GM12878 (cell line): ENCODE measurements at regions not wholly inside any gene's neighbourhood (a gene's known extent, or its start where the extent isn't known, plus 50 kb on each side); places are given as distances from the start of the nearest gene placed in this dataset.

Experiments
- ATAC-seq: fragments of 200-7000 bp; cut with Tn5 transposase; 3 replicates; pipeline ENCODE4 v1.9.1; 2020; ENCODE audit warnings: mild to moderate bottlenecking, moderate library complexity
- BruUV-seq: library from RNA; stranded (reverse); fragments of 400-500 nt; replicated peaks from 2 replicates; lab custom pipeline; 2021; lab: Mats Ljungman, UMichigan
- CTCF ChIA-PET: fragments of 300-600 bp; sonication (Branson Sonifier 250); formaldehyde crosslinking; extraction: SDS; loops from one replicate; lab custom pipeline; 2021; ENCODE audit warnings: inconsistent platforms; lab: Yijun Ruan, JAX
- POLR2A ChIA-PET: fragments of 350-600 bp; formaldehyde crosslinking; extraction: SDS; loops from one replicate; lab custom pipeline; 2021; ENCODE audit warnings: inconsistent platforms; lab: Charles Lee
- RAD21 ChIA-PET: fragments of 300-600 bp; sonication (Branson Sonifier 250); formaldehyde crosslinking; loops from one replicate; lab custom pipeline; 2023; ENCODE audit warnings: antibody characterized with exemption; ENCODE audit not compliant: unreplicated experiment; lab: Charles Lee
- SMC1A ChIA-PET: fragments of 300-600 bp; sonication (Branson Sonifier 250); formaldehyde crosslinking; loops from one replicate; lab custom pipeline; 2023; ENCODE audit not compliant: unreplicated experiment, uncharacterized antibody; lab: Charles Lee
- DNase-seq: peaks from one replicate; pipeline ENCODE4 v3.0.0-alpha.2; 2011; ENCODE audit warnings: low read depth, low spot score
- FAIRE-seq: peaks from 3 replicates; lab custom pipeline; 2011; peaks lifted over from hg19 to GRCh38; lab: Jason Lieb, UNC
- H2AFZ ChIP-seq: 2 replicates; pipeline ENCODE4 v1.6.0; 2011; ENCODE audit warnings: low read depth, low read length, control low read depth; ENCODE audit not compliant: control insufficient read depth
- H3K27ac ChIP-seq: 2 replicates; pipeline ENCODE4 v1.5.1; 2011; ENCODE audit warnings: control low read depth; ENCODE audit not compliant: control insufficient read depth, insufficient read depth
- H3K27me3 ChIP-seq, 2 experiments: replicated peaks in 1 of 2; 2 replicates each; pipeline versions ENCODE4 v1.6.0 to v1.6.1; 2011; ENCODE audit warnings: low read length in 1 of 2; ENCODE audit not compliant: control insufficient read depth in 2 of 2, insufficient read depth in 2 of 2
- H3K36me3 ChIP-seq, 2 experiments: 2 replicates each; pipeline ENCODE4 v1.5.1; 2011; ENCODE audit warnings: low read length in 1 of 2; ENCODE audit not compliant: control insufficient read depth in 2 of 2, insufficient read depth in 2 of 2
- H3K4me1 ChIP-seq: 2 replicates; pipeline ENCODE4 v1.6.1; 2011; ENCODE audit warnings: mild to moderate bottlenecking, low read length, moderate library complexity, mixed read lengths; ENCODE audit not compliant: control insufficient read depth, insufficient read depth
- H3K4me2 ChIP-seq: 2 replicates; pipeline ENCODE4 v1.6.0; 2011; ENCODE audit warnings: control low read depth; ENCODE audit not compliant: control insufficient read depth, insufficient read depth
- H3K4me3 ChIP-seq: fragments of 200-600 bp; sonication (generic); 2 replicates; pipeline ENCODE4 v1.5.1; 2016
- H3K79me2 ChIP-seq: 2 replicates; pipeline ENCODE4 v1.6.0; 2011; ENCODE audit warnings: low read length; ENCODE audit not compliant: control insufficient read depth, insufficient read depth
- H3K9ac ChIP-seq: 2 replicates; pipeline ENCODE4 v1.8.0; 2011; ENCODE audit warnings: low read length, control low read depth, mixed read lengths; ENCODE audit not compliant: control insufficient read depth, insufficient read depth
- H3K9me3 ChIP-seq: replicated peaks from 3 replicates; pipeline ENCODE4 v1.5.1; 2011; ENCODE audit warnings: mild to moderate bottlenecking, low read length; ENCODE audit not compliant: control insufficient read depth, insufficient read depth
- H4K20me1 ChIP-seq: 2 replicates; pipeline ENCODE4 v1.6.0; 2011; ENCODE audit not compliant: control insufficient read depth, insufficient read depth
- ATF2 ChIP-seq: IDR thresholded peaks from 2 replicates; pipeline ENCODE4 v1.6.1; 2012; ENCODE audit warnings: low read length, inconsistent platforms
- ATF7 ChIP-seq: fragments of 450-650 bp; IDR thresholded peaks from 2 replicates; pipeline ENCODE4 v1.6.1; 2016; ENCODE audit warnings: low read depth, mild to moderate bottlenecking
- BCL3 ChIP-seq: IDR thresholded peaks from 2 replicates; pipeline ENCODE4 v1.6.1; 2011; ENCODE audit warnings: borderline replicate concordance, low read depth, mild to moderate bottlenecking, moderate library complexity, low read length; ENCODE audit not compliant: insufficient read depth, poor library complexity, severe bottlenecking
- CBFB ChIP-seq: IDR thresholded peaks from 2 replicates; pipeline ENCODE4 v1.6.1; 2016; ENCODE audit warnings: antibody characterized with exemption, low read depth
- CHD1 ChIP-seq: IDR thresholded peaks from 2 replicates; pipeline ENCODE4 v1.6.1; 2012; ENCODE audit warnings: low read depth, low read length, improper control_type of control experiment
- EGR1 ChIP-seq, 2 experiments: IDR thresholded peaks; 1 replicate in 1 of 2; 2 replicates in 1 of 2; pipeline ENCODE4 v1.6.1; 2011 to 2012; ENCODE audit warnings: low read depth in 2 of 2, low read length in 2 of 2, borderline replicate concordance in 1 of 2, mild to moderate bottlenecking in 1 of 2, moderate library complexity in 1 of 2
- ETV6 ChIP-seq, 2 experiments: fragments of 450-650 bp in 1 of 2; IDR thresholded peaks in 1 of 2; conservative IDR thresholded peaks in 1 of 2; 2 replicates each; pipeline ENCODE4 v1.6.1; 2014; ENCODE audit warnings: antibody characterized with exemption in 1 of 2, borderline replicate concordance in 1 of 2, low read depth in 1 of 2, mild to moderate bottlenecking in 1 of 2, moderate library complexity in 1 of 2
- EZH2 ChIP-seq: IDR thresholded peaks from 2 replicates; pipeline ENCODE4 v1.6.1; 2012; ENCODE audit warnings: low read depth, mild to moderate bottlenecking, control low read depth, inconsistent platforms, low read length, borderline replicate concordance; ENCODE audit not compliant: control insufficient read depth
- GABPA ChIP-seq: IDR thresholded peaks from 2 replicates; pipeline ENCODE4 v1.6.1; 2014; ENCODE audit warnings: antibody characterized with exemption, low read depth, mild to moderate bottlenecking, inconsistent platforms
- IRF4 ChIP-seq: IDR thresholded peaks from 2 replicates; pipeline ENCODE4 v1.6.1; 2011; ENCODE audit warnings: low read depth, low read length
- JUND ChIP-seq: IDR thresholded peaks from 2 replicates; pipeline ENCODE4 v1.6.1; 2012; ENCODE audit warnings: low read depth, mild to moderate bottlenecking, low read length, improper control_type of control experiment, moderate library complexity
- KLF5 ChIP-seq: fragments of 450-650 bp; IDR thresholded peaks from 2 replicates; pipeline ENCODE4 v1.6.1; 2014; ENCODE audit warnings: mild to moderate bottlenecking; ENCODE audit not compliant: partially characterized antibody
- NBN ChIP-seq: fragments of 450-650 bp; IDR thresholded peaks from 2 replicates; pipeline ENCODE4 v1.6.1; 2016
- NR2C2 ChIP-seq: IDR thresholded peaks from 2 replicates; pipeline ENCODE4 v1.6.1; 2011; ENCODE audit warnings: borderline replicate concordance, low read depth; ENCODE audit not compliant: control insufficient read depth, insufficient read length
- POLR2AphosphoS2 ChIP-seq: IDR thresholded peaks from 2 replicates; pipeline ENCODE4 v1.6.1; 2011; ENCODE audit warnings: low read depth, mild to moderate bottlenecking, low read length, improper control_type of control experiment, moderate library complexity
- SPI1 ChIP-seq: IDR thresholded peaks from 2 replicates; pipeline ENCODE4 v1.6.1; 2011; ENCODE audit warnings: low read depth, mild to moderate bottlenecking, low read length, moderate library complexity, borderline replicate concordance; ENCODE audit not compliant: insufficient read depth
- SUZ12 ChIP-seq: fragments of 200-600 bp; sonication (generic); IDR thresholded peaks from one replicate; pipeline ENCODE4 v1.6.1; 2018; ENCODE audit warnings: antibody characterized with exemption, mild to moderate bottlenecking; ENCODE audit not compliant: unreplicated experiment
- TBL1XR1 ChIP-seq: IDR thresholded peaks from 2 replicates; pipeline ENCODE4 v1.6.1; 2012; ENCODE audit warnings: low read depth, low read length, improper control_type of control experiment
- WGBS: methylation state at CpG from one replicate; pipeline ENCODE4 v1.1.6; 2016; ENCODE audit warnings: low lambda C conversion rate; ENCODE audit not compliant: insufficient replicate concordance, insufficient coverage; ENCODE audit errors: missing lambda C conversion rate; 5-methylcytosine and 5-hydroxymethylcytosine counted together
- in situ Hi-C: fragments of 300-500 bp; cut with MboI; formaldehyde crosslinking; loops from 9 replicates; pipeline ENCODE4 v1.14.3; 2018; ENCODE audit warnings: mixed read lengths
- intact Hi-C: fragments of 100-400 bp; cut with micrococcal nuclease; formaldehyde crosslinking; loops from one replicate; pipeline ENCODE4 v1.14.2; 2022; ENCODE audit not compliant: unreplicated experiment

- no TSS peak for BruUV-seq
- ATAC-seq (no peak), FAIRE-seq (no peak)
- in situ Hi-C loops (no loop called here), intact Hi-C loops (no loop called here)
- Histone ChIP-seq H4K20me1 (no peaks in the 10 kb centered on the region), H3K9me3 (no peaks in the 10 kb centered on the region), H3K4me3 (no peak overlapping the region), H3K79me2 (no peaks in the 10 kb centered on the region), H3K27ac (no peak overlapping the region), H3K4me1 (no peaks in the 10 kb centered on the region), H3K9ac (no peak overlapping the region), H3K4me2 (no peak overlapping the region), H2AFZ (no peak overlapping the region)
- WGBS = 78% methylated on average over 2 of the region's 2 CpGs
- RAD21 ChIA-PET = interaction anchor here (0.9 kb wide), 1 partner anchor 10 kb away, joined by 3 read pairs; no protein-coding TSS in a partner anchor
- SMC1A ChIA-PET = interaction anchor here (0.7 to 1.8 kb wide), 2 partner anchors 9 to 305 kb away, joined by 3 to 5 read pairs; no protein-coding TSS in a partner anchor
- TF ChIP-seq ETV6 (conservative IDR thresholded peaks at IDR 0.05 in 1 of 2, IDR thresholded peaks at IDR 0.05 in 1 of 2; ENCODE audit: borderline replicate concordance in 1 of 2, low read depth in 1 of 2) (no peak), IRF4 (no peak), NR2C2 (no peak), SUZ12 (no peak), JUND (no peak), POLR2AphosphoS2 (no peak), GABPA (no peak), CHD1 (no peak), TBL1XR1 (no peak), ATF2 (no peak), KLF5 (no peak), SPI1 (no peak), ATF7 (no peak), EGR1 (IDR thresholded peaks at IDR 0.05; ENCODE audit: borderline replicate concordance in 1 of 2, low read depth in 2 of 2, low read length in 2 of 2) (no peak), CBFB (no peak), BCL3 (no peak), NBN (no peak), EZH2 (no peak)
- TF ChIP-seq, all 136 proteins: peak for 0
- H3K36me3 ChIP-seq = no peaks in the 10 kb centered on the region
- DNase-seq = no peak
- POLR2A ChIA-PET = no interaction called here
- no peaks in the 10 kb centered on the region for H3K27me3 ChIP-seq
- CTCF ChIA-PET = interaction anchor here (1.1 to 1.5 kb wide), 2 partner anchors 10 to 56 kb away, joined by 3 read pairs; no protein-coding TSS in a partner anchor
These were observed 323.8 kb upstream of the DCN start for GRCh38 chr12:91506452-91506851.
